EH (cell line): ENCODE measurements at regions not wholly inside any gene's neighbourhood (a gene's known extent, or its start where the extent isn't known, plus 50 kb on each side); places are given as distances from the start of the nearest gene placed in this dataset.
"Not testable (repeated sequence)": the region's sequence is repeated elsewhere in the genome, so short reads cannot be mapped to it uniquely, and the experiment has no call there.

Experiments
- DNase-seq: peaks from one replicate; pipeline ENCODE4 v3.0.0-alpha.2; 2015; ENCODE audit warnings: low read depth

GRCh38 chr3:153830552-153830951 is 290.6 kb upstream of the ARHGEF26 start:
- DNase-seq: no peak

GRCh38 chr3:153835540-153835939 is 285.6 kb upstream of the ARHGEF26 start:
- no peak for DNase-seq

GRCh38 chr3:153840487-153840886 is 280.7 kb upstream of the ARHGEF26 start:
- no peak for DNase-seq

GRCh38 chr3:153843994-153844393 is 277.2 kb upstream of the ARHGEF26 start:
- DNase-seq: no peak

- DNase-seq: no peak
These were observed 275.9 kb upstream of the ARHGEF26 start for GRCh38 chr3:153845311-153845710.

GRCh38 chr3:153848702-153849101 is 272.5 kb upstream of the ARHGEF26 start:
- DNase-seq: no peak

- no peak for DNase-seq
These were observed 268.8 kb upstream of the ARHGEF26 start for GRCh38 chr3:153852355-153852754.

- no peak for DNase-seq
These were observed 268.0 kb upstream of the ARHGEF26 start for GRCh38 chr3:153853163-153853562.

GRCh38 chr3:153855772-153856171 is 265.4 kb upstream of the ARHGEF26 start:
- DNase-seq: no peak

- DNase-seq: no peak
These were observed 264.3 kb upstream of the ARHGEF26 start for GRCh38 chr3:153856932-153857331.

- no peak for DNase-seq
These were observed 256.4 kb upstream of the ARHGEF26 start for GRCh38 chr3:153864793-153865192.

GRCh38 chr3:153866901-153867300 is 254.3 kb upstream of the ARHGEF26 start:
- no peak for DNase-seq

GRCh38 chr3:153874348-153874747 is 246.8 kb upstream of the ARHGEF26 start:
- not testable (repeated sequence) for DNase-seq

- DNase-seq: no peak
These were observed 240.7 kb upstream of the ARHGEF26 start for GRCh38 chr3:153880493-153880892.

- no peak for DNase-seq
These were observed 240.0 kb upstream of the ARHGEF26 start for GRCh38 chr3:153881201-153881600.

GRCh38 chr3:153885359-153885758 is 235.8 kb upstream of the ARHGEF26 start:
- no peak for DNase-seq

GRCh38 chr3:153889905-153890334 is 231.3 kb upstream of the ARHGEF26 start:
- no peak for DNase-seq

GRCh38 chr3:153892126-153892525 is 229.1 kb upstream of the ARHGEF26 start:
- no peak for DNase-seq

GRCh38 chr3:153894857-153895256 is 226.3 kb upstream of the ARHGEF26 start:
- DNase-seq: no peak

GRCh38 chr3:153896197-153896596 is 225.0 kb upstream of the ARHGEF26 start:
- DNase-seq: no peak

GRCh38 chr3:153897025-153897723 is 224.0 kb upstream of the ARHGEF26 start:
- no peak for DNase-seq

- no peak for DNase-seq
These were observed 223.3 kb upstream of the ARHGEF26 start for GRCh38 chr3:153897842-153898241.

GRCh38 chr3:153901152-153901551 is 220.0 kb upstream of the ARHGEF26 start:
- DNase-seq: no peak

GRCh38 chr3:153901991-153902390 is 219.2 kb upstream of the ARHGEF26 start:
- peak; percentile 19 for DNase-seq
